ENCODE measurements at regions not wholly inside any gene's neighbourhood (a gene's known extent, or its start where the extent isn't known, plus 50 kb on each side); places are given as distances from the start of the nearest gene placed in this dataset.

GRCh38 chr10:108586424-108586823 is 1336.9 kb downstream of the XPNPEP1 start:
- H3K9me3 ChIP-seq: no peaks in the 10 kb centered on the region
- TF ChIP-seq CTCF (IDR thresholded peaks at IDR 0.05; ENCODE audit: low read depth, low read length): no peak
- no peak overlapping the region for H3K4me3 ChIP-seq (ENCODE audit: low read depth, low read length)
- H3K36me3 ChIP-seq: no peaks in the 10 kb centered on the region
- H3K4me1 ChIP-seq: no peaks in the 10 kb centered on the region
- no peaks in the 10 kb centered on the region for H3K27me3 ChIP-seq
- no peak for DNase-seq

GRCh38 chr10:108583877-108584276 is 1339.4 kb downstream of the XPNPEP1 start:
- TF ChIP-seq CTCF (IDR thresholded peaks at IDR 0.05; ENCODE audit: low read depth, low read length): no peak
- H3K4me1 ChIP-seq: no peaks in the 10 kb centered on the region

GRCh38 chr10:108582888-108583287 is 1340.4 kb downstream of the XPNPEP1 start:
- H3K36me3 ChIP-seq: no peaks in the 10 kb centered on the region
- H3K27me3 ChIP-seq: no peaks in the 10 kb centered on the region
- no peak overlapping the region for H3K4me3 ChIP-seq (ENCODE audit: low read depth, low read length)
- no peak for TF ChIP-seq CTCF (IDR thresholded peaks at IDR 0.05; ENCODE audit: low read depth, low read length)
- no peaks in the 10 kb centered on the region; the same call in 1 of the 2 replicates for H3K9me3 ChIP-seq
- H3K4me1 ChIP-seq: no peaks in the 10 kb centered on the region
- DNase-seq: no peak

More at GRCh38 chr10:108583877-108584276, 1339.4 kb downstream of the XPNPEP1 start:
- Histone ChIP-seq H3K4me3 (ENCODE audit: low read depth, low read length) (no peak overlapping the region), H3K9me3 (no peaks in the 10 kb centered on the region; the same call in 1 of the 2 replicates), H3K27me3 (no peaks in the 10 kb centered on the region), H3K36me3 (no peaks in the 10 kb centered on the region)
- no peak for DNase-seq

GRCh38 chr10:108582387-108582786 is 1340.9 kb downstream of the XPNPEP1 start:
- TF ChIP-seq CTCF (IDR thresholded peaks at IDR 0.05; ENCODE audit: low read depth, low read length): no peak
- no peak overlapping the region for H3K4me3 ChIP-seq (ENCODE audit: low read depth, low read length)

GRCh38 chr10:108578258-108578657 is 1345.1 kb downstream of the XPNPEP1 start:
- H3K27me3 ChIP-seq: no peaks in the 10 kb centered on the region
- TF ChIP-seq CTCF (IDR thresholded peaks at IDR 0.05; ENCODE audit: low read depth, low read length): no peak
- no peak overlapping the region for H3K4me3 ChIP-seq (ENCODE audit: low read depth, low read length)
- no peaks in the 10 kb centered on the region for H3K36me3 ChIP-seq
- H3K4me1 ChIP-seq: no peaks in the 10 kb centered on the region
- no peak for DNase-seq
- H3K9me3 ChIP-seq: no peaks in the 10 kb centered on the region; the same call in 1 of the 2 replicates

More at GRCh38 chr10:108582387-108582786, 1340.9 kb downstream of the XPNPEP1 start:
- DNase-seq: no peak
- H3K4me1 ChIP-seq: no peaks in the 10 kb centered on the region
- H3K9me3 ChIP-seq: no peaks in the 10 kb centered on the region; the same call in 1 of the 2 replicates
- no peaks in the 10 kb centered on the region for H3K27me3 ChIP-seq
- no peaks in the 10 kb centered on the region for H3K36me3 ChIP-seq

- H3K9me3 ChIP-seq: no peaks in the 10 kb centered on the region; the same call in 1 of the 2 replicates
- no peak for DNase-seq
- no peak overlapping the region for H3K4me3 ChIP-seq (ENCODE audit: low read depth, low read length)
- no peaks in the 10 kb centered on the region for H3K4me1 ChIP-seq
- H3K27me3 ChIP-seq: no peaks in the 10 kb centered on the region
- TF ChIP-seq CTCF (IDR thresholded peaks at IDR 0.05; ENCODE audit: low read depth, low read length): no peak
- H3K36me3 ChIP-seq: no peaks in the 10 kb centered on the region
Measured at GRCh38 chr10:108574233-108574632, 1349.1 kb downstream of the XPNPEP1 start.
